Right ventricle myocardium inferior (tissue), 1 donor: ENCODE measurements at regions not wholly inside any gene's neighbourhood (a gene's known extent, or its start where the extent isn't known, plus 50 kb on each side); places are given as distances from the start of the nearest gene placed in this dataset.

ENCODE experiments used
- ATAC-seq: fragments of 200-7000 bp; cut with Tn5 transposase; one replicate; pipeline ENCODE4 v1.9.1; 2020; ENCODE audit warnings: mild to moderate bottlenecking, moderate library complexity
- DNase-seq: peaks from one replicate; pipeline ENCODE4 v3.0.0; 2021; ENCODE audit errors: missing footprints
- intact Hi-C: fragments of 100-400 bp; cut with DNase I; formaldehyde crosslinking; loops from one replicate; pipeline ENCODE4 v1.11.0; 2022
- donor health status: DM: no; HTN: yes; CAD: no; lungs with severe emphysema.

DNA sequence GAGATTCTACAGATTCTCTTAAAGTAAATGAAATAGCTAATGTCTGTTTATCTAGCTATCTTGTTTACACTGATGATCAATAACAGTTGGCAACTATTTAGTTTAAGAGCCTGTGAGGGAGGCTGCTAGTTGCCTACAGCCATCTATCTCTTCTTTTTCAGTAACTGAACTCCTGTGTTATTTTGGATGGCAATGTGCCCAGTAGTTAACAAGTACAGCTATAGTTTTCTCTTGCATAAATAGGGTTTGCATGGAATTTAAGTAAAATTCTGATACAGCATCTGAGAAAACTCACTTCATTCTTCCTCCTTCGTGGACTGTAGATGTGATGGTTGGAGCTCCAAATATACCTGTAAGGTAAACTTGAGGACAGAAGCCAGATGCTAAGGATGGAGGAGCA lies 219.5 kb upstream of the POT1 start:
- intact Hi-C loops: no loop called here
- DNase-seq (no peak), ATAC-seq (no peak)

GRCh38 chr7:125147047-125147446 lies 217.4 kb upstream of the POT1 start:
- ATAC-seq: no peak
- intact Hi-C loops: no loop called here
- DNase-seq: no peak

DNA sequence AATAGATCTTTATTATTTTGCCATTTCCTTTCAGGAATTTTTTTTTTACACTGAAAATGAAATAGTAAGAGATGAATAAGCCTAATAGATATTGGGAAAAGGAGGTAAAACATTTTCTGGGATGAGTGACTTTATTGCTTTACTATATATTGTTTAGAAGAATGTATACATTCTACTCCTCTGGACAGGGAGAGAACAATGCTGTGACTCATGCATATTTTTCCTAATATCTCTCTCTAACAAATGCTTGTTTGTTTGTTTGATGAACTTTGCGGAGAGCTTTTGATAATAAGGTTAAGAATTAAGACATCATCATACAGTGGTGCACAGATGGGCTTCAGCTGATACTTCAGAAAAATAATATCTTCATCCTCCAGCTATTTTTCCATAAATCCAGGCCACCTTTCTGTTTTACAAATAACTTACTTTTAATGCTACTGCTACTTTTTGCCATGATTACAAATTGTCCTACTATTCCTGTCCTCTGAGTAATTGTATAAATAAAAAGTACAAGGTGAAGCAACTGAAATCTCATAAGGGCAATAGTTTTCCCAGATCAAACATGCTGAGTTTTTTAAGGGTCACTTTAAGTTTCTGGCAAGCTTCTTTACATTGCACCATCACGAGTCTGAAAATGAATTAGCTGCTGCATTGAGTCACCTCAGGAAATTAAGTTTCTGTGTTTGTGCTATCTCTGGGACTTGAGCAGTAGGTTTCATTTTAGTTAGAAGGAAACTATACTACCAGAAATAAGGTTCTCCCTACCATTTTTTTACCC lies 207.3 kb upstream of the POT1 start:
- intact Hi-C loops: no loop called here
- ATAC-seq (no peak), DNase-seq (no peak)

DNA sequence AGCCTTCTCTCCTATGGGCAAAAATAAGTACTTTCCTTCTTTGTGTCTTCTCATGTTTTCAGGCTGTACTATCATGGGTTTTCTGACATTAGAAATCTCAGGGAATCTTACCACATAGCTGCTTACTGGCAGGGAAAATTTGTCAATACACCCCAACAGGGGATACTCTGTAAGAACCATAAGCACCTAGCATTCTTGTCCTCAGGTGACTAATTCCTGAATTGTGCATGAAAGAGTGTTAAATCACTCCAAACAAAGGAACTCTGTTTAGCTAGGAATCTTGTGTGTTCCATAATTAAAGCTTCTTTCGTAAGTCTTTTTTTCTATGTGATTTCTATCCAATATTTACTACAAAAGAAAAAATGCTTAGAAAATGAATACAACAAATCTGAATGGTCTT lies 206.7 kb upstream of the POT1 start:
- ATAC-seq: no peak

GRCh38 chr7:125130173-125130572 lies 200.5 kb upstream of the POT1 start:
- no peak for ATAC-seq
- intact Hi-C loops: no loop called here

More for the DNA sequence above, 206.7 kb upstream of the POT1 start:
- DNase-seq: no peak
- intact Hi-C loops: no loop called here

GRCh38 chr7:125127304-125127703 lies 197.7 kb upstream of the POT1 start:
- ATAC-seq: no peak
- DNase-seq: no peak
- intact Hi-C loops: no loop called here

More at GRCh38 chr7:125130173-125130572, 200.5 kb upstream of the POT1 start:
- no peak for DNase-seq

DNA sequence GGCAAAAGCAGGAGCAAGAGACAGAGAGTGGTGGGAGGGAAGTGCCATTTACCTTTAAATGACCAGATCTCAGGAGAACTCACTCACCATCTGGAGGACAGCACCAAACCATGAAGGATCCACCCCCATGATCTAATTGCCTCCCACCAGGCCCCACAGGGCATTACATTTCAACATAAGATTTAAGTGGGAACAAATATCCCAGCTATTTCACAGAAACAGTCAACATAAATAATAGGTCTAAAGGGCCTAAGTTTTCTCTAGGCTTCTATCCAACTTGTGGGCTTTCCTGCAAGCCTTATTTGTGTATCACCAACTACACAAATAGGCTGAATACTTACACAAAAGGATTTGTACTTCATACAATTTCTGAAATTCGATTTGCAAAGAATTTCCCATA lies 196.8 kb upstream of the POT1 start:
- no peak for ATAC-seq
- intact Hi-C loops: no loop called here
- DNase-seq: no peak

- DNase-seq (no peak), ATAC-seq (no peak)
- intact Hi-C loops: no loop called here
Observed at GRCh38 chr7:125125315-125125714, 195.7 kb upstream of the POT1 start.

GRCh38 chr7:125122173-125122572 lies 192.5 kb upstream of the POT1 start:
- ATAC-seq: no peak
- DNase-seq: no peak
- intact Hi-C loops: no loop called here

- DNase-seq (no peak), ATAC-seq (no peak)
- intact Hi-C loops: no loop called here
Observed at GRCh38 chr7:125119559-125120115, 190.0 kb upstream of the POT1 start.

DNA sequence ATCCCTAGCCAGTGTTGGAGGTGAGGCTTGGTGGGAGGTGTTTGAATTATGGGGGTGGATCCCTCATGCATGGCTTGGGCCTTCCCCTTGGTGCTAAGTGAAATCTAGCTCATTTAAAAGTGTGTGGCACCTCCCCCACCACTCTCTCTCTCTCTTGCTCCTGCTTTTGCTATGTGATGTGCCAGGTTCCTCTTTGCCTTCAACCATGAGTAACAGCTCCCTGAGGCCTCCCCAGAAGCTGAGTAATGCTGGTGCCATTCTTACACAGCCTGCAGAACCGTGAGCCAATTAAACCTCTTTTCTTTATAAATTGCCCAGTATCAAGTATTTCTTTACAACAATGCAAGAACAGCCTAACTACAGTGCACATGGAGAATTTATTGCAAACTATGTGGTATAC lies 188.8 kb upstream of the POT1 start:
- DNase-seq (no peak), ATAC-seq (no peak)
- intact Hi-C loops: no loop called here

- no peak for DNase-seq
- ATAC-seq: no peak
- intact Hi-C loops: no loop called here
Observed at GRCh38 chr7:125112850-125113249, 183.2 kb upstream of the POT1 start.

GRCh38 chr7:125099519-125099918 lies 169.9 kb upstream of the POT1 start:
- intact Hi-C loops: no loop called here
- ATAC-seq: no peak
- DNase-seq: no peak

- ATAC-seq (no peak), DNase-seq (no peak)
- intact Hi-C loops: no loop called here
Observed at GRCh38 chr7:125098377-125098970, 168.8 kb upstream of the POT1 start.

- intact Hi-C loops: no loop called here
- ATAC-seq: no peak
- no peak for DNase-seq
Observed at GRCh38 chr7:125090596-125090995, 161.0 kb upstream of the POT1 start.

DNA sequence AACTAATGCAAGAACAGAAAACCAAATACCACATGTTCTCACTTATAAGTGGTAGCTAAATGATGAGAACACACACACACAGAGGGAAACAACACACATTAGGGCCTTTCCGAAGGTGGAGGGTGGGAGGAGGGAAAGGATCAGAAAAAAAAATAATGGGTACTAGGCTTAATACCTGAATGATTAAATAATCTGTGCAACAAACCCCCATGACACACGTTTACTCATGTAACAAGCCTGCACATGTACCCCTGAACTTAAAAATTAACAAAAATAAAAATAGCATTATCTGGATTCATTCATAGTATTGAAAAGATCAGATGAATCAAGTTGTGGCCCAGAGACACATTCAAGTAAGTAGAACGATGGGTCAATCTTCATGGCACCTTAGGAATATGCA lies 159.5 kb upstream of the POT1 start:
- DNase-seq (no peak), ATAC-seq (no peak)
- intact Hi-C loops: no loop called here

GRCh38 chr7:125088555-125088954 lies 158.9 kb upstream of the POT1 start:
- intact Hi-C loops: no loop called here
- DNase-seq: no peak
- no peak for ATAC-seq

GRCh38 chr7:125085084-125085483 lies 155.5 kb upstream of the POT1 start:
- no peak for DNase-seq
- no peak for ATAC-seq
- intact Hi-C loops: no loop called here

DNA sequence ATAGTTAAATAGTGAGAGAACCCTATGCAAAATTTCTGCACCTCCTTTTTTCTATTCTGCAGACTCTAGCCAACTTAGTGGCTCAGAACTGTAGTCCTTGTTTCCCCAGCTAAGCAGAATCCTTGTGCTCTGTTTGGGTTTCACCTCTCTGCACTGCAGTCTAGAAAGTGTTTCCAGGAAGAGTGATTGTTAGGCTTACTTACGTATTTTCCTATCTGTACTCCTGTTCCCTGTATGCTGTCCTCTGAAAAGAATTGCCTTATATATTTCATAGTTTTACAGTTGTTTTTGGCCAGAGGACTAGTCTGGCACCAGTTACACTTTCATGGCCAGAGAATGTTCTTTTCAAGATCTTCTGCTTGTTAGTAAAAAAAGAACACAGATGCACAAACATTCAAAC lies 154.6 kb upstream of the POT1 start:
- no peak for DNase-seq
- ATAC-seq: no peak
- intact Hi-C loops: no loop called here

DNA sequence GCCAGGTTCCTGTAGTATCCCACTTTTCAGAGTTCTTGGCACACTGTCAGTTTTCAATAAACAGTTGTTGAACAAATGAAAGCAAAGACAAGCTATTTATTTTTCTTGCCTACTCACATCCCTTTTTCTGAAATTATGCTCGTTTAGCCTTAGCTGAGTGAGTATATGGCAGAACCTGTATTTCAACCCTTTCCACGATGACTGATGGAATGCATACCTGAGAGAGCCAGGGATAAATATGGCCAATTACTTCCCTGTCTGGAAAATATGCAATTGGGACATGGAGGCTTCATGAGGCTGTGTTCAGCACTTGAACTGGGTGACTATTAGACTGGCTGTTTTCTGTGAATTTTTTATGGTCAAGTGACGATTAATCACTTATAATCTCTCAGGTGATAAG lies 144.5 kb upstream of the POT1 start:
- DNase-seq (no peak), ATAC-seq (no peak)
- intact Hi-C loops: no loop called here

DNA sequence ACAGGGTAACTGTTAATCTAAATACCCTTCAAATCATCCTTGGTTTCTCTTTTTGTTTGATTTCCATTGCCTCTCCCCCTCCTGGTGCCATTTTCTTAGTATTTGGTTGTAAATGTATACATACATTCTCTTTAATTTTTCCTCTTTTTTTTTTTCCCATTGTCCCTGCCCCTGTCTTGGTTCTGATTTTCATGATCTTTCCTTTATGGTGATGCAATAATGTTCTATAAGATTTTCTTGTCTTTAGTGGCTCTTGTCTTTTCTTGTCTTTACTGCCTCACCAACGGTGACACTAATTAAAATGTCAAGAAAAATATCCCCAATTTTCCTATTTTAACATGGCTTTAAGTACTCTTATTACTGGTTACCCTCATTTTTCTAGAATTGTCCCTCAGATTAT lies 135.9 kb upstream of the POT1 start:
- intact Hi-C loops: no loop called here

More for the DNA sequence above, 135.9 kb upstream of the POT1 start:
- DNase-seq (no peak), ATAC-seq (no peak)
